CD14-positive monocyte (primary cell): ENCODE measurements at regions not wholly inside any gene's neighbourhood (a gene's known extent, or its start where the extent isn't known, plus 50 kb on each side); places are given as distances from the start of the nearest gene placed in this dataset.

Experiments
- DNase-seq, 3 donors: peaks; one replicate each; pipeline ENCODE4 v3.0.0-alpha.2; 2011 to 2022
- H2AFZ ChIP-seq: 2 replicates; pipeline ENCODE4 v1.6.0; 2012; ENCODE audit warnings: mild to moderate bottlenecking, low read depth, low read length, inconsistent platforms; ENCODE audit not compliant: insufficient read depth, poor library complexity, severe bottlenecking
- H3K27ac ChIP-seq, 2 donors: 1 replicate in 1 of 2; 2 replicates in 1 of 2; pipeline ENCODE4 v1.5.1; 2012 to 2013; ENCODE audit warnings: low read length in 2 of 2, control low read depth in 1 of 2, inconsistent platforms in 1 of 2, low read depth in 1 of 2, mild to moderate bottlenecking in 1 of 2
- H3K27me3 ChIP-seq, 2 donors: one replicate each; pipeline versions ENCODE4 v1.6.0 to v1.6.1; 2011 to 2013; ENCODE audit warnings: low read length in 2 of 2; ENCODE audit not compliant: control insufficient read depth in 2 of 2, insufficient read depth in 2 of 2
- H3K36me3 ChIP-seq, 2 donors: replicated peaks in 1 of 2; 1 replicate in 1 of 2; 2 replicates in 1 of 2; pipeline versions ENCODE4 v1.5.1 to v1.6.1; 2012 to 2013; ENCODE audit warnings: low read length in 2 of 2, control low read depth in 1 of 2, inconsistent platforms in 1 of 2, mild to moderate bottlenecking in 1 of 2; ENCODE audit not compliant: insufficient read depth in 2 of 2, control insufficient read depth in 1 of 2
- H3K4me1 ChIP-seq, 2 donors: 1 replicate in 1 of 2; 2 replicates in 1 of 2; pipeline versions ENCODE4 v1.5.1 to v1.6.1; 2012 to 2013; ENCODE audit warnings: low read length in 2 of 2, control low read depth in 1 of 2, inconsistent platforms in 1 of 2, mild to moderate bottlenecking in 1 of 2, moderate library complexity in 1 of 2; ENCODE audit not compliant: insufficient read depth in 2 of 2, control insufficient read depth in 1 of 2
- H3K4me2 ChIP-seq: replicated peaks from 2 replicates; pipeline ENCODE3; 2012; ENCODE audit warnings: low read length, moderate library complexity, mild to moderate bottlenecking; ENCODE audit not compliant: poor library complexity, severe bottlenecking; ENCODE audit errors: extremely low read depth
- H3K4me3 ChIP-seq, 3 experiments: fragments of 200-600 bp in 1 of 3; sonication (generic) in 1 of 3; replicated peaks in 1 of 3; 1 replicate in 2 of 3; 2 replicates in 1 of 3; pipeline ENCODE4 v1.5.1; 2011 to 2013; ENCODE audit warnings: low read length in 3 of 3, mild to moderate bottlenecking in 3 of 3, control low read depth in 2 of 3, low read depth in 2 of 3, inconsistent platforms in 1 of 3, moderate library complexity in 1 of 3
- H3K79me2 ChIP-seq: 2 replicates; pipeline ENCODE4 v1.6.0; 2012; ENCODE audit warnings: mild to moderate bottlenecking, control low read depth, inconsistent platforms, low read length, moderate library complexity; ENCODE audit not compliant: insufficient read depth
- H3K9ac ChIP-seq: 2 replicates; pipeline ENCODE4 v1.6.0; 2017; ENCODE audit warnings: low read length, mild to moderate bottlenecking; ENCODE audit not compliant: insufficient read depth, poor library complexity, severe bottlenecking
- H3K9me3 ChIP-seq, 2 donors: replicated peaks in 1 of 2; 1 replicate in 1 of 2; 2 replicates in 1 of 2; pipeline versions ENCODE4 v1.5.1 to v1.6.1; 2012 to 2013; ENCODE audit warnings: low read length in 2 of 2, control low read depth in 1 of 2; ENCODE audit not compliant: control insufficient read depth in 1 of 2, insufficient read depth in 1 of 2
- H4K20me1 ChIP-seq: 2 replicates; pipeline ENCODE4 v1.6.0; 2012; ENCODE audit warnings: mild to moderate bottlenecking, low read length, control low read depth, moderate library complexity; ENCODE audit not compliant: insufficient read depth
- H3K27ac Mint-ChIP-seq, 7 donors: one replicate each; pipeline ENCODE4 v1.8.0; 2020; ENCODE audit warnings: mild to moderate bottlenecking in 7 of 7, mixed read lengths in 7 of 7, moderate library complexity in 6 of 7, inconsistent platforms in 2 of 7
- H3K27me3 Mint-ChIP-seq, 3 donors: one replicate each; pipeline ENCODE4 v1.8.0; 2021 to 2022; ENCODE audit warnings: low read depth in 3 of 3, mild to moderate bottlenecking in 3 of 3, mixed read lengths in 3 of 3, moderate library complexity in 3 of 3, inconsistent platforms in 1 of 3
- H3K36me3 Mint-ChIP-seq, 2 donors: one replicate each; pipeline ENCODE4 v1.8.0; 2020; ENCODE audit warnings: mixed read lengths in 2 of 2, inconsistent platforms in 1 of 2, mild to moderate bottlenecking in 1 of 2
- H3K4me1 Mint-ChIP-seq: one replicate; pipeline ENCODE4 v1.8.0; 2020; ENCODE audit warnings: mild to moderate bottlenecking, mixed read lengths
- H3K4me3 Mint-ChIP-seq, 2 donors: one replicate each; pipeline ENCODE4 v1.8.0; 2020; ENCODE audit warnings: mild to moderate bottlenecking in 2 of 2, mixed read lengths in 2 of 2, moderate library complexity in 1 of 2
- H3K9me3 Mint-ChIP-seq, 7 donors: one replicate each; pipeline ENCODE4 v1.8.0; 2020 to 2022; ENCODE audit warnings: mixed read lengths in 7 of 7, mild to moderate bottlenecking in 6 of 7, moderate library complexity in 6 of 7, inconsistent platforms in 2 of 7
- WGBS: methylation state at CpG from one replicate; pipeline ENCODE4 v1.1.5; 2013; ENCODE audit warnings: missing lambda C conversion rate; ENCODE audit not compliant: insufficient coverage; 5-methylcytosine and 5-hydroxymethylcytosine counted together
- intact Hi-C, 2 donors: fragments of 100-400 bp; cut with micrococcal nuclease; formaldehyde crosslinking; loops; one replicate each; pipeline versions ENCODE4 v1.15.0 to v1.15.1; 2023
- TF ChIP-seq, protein P1 (sequence below): fragments of 200-600 bp; IDR thresholded peaks from one replicate; pipeline ENCODE4 v1.8.0; 2022; ENCODE audit warnings: antibody characterized with exemption, mild to moderate bottlenecking

DNA sequence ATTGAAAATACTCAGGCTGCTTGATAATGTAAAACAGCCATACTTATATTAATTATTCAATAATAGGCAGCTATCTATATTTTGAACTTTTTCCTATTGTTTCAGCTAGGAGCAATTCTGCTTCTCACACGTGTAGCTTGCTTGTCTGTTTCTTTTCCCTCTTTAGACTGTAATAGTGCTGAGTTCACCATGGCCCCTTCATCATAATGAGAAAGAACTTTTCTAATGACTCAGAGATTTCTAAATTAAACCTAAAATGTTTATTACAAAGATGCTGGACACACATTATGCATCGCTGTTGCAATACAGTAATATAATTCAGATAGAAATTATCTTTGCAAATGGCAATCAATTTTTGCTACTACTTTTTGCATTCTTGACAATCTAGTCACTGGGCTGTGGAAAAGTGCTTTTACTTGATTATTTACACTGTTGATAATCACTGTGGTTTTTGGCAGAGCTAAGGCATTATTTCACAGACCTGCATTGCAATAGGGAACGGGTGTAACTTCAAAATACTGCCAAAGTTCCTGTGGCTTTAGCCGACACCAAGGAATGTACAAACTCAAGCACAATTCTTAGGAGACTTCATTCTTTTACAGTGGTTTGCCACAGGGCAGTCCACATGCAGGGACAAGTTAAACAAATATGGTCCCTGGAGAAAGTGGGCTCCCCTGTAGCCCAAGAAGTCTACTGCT is 281.0 kb upstream of the TBL1XR1 start:
- Mint-ChIP-seq H3K27ac (no peak overlapping the region), H3K4me1 (peaks cover 16% of the 10 kb centered on the region), H3K9me3 (peaks cover 0 to 3% (median 0%) of the 10 kb centered on the region in 7 donors), H3K27me3 (peaks cover 0 to 4% (median 0%) of the 10 kb centered on the region in 3 donors), H3K36me3 (no peaks in the 10 kb centered on the region), H3K4me3 (no peak overlapping the region)
- intact Hi-C loops, result no loop called here
- Histone ChIP-seq H3K4me3 (no peak overlapping the region), H3K27me3 (no peaks in the 10 kb centered on the region), H4K20me1 (no peaks in the 10 kb centered on the region), H3K36me3 (no peaks in the 10 kb centered on the region), H2AFZ (no peak overlapping the region), H3K27ac (no peak overlapping the region), H3K4me1 (peaks cover 0 to 8% of the 10 kb centered on the region in 2 donors), H3K79me2 (no peaks in the 10 kb centered on the region), H3K9me3 (no peaks in the 10 kb centered on the region), H3K9ac (no peak overlapping the region), H3K4me2 (no peak overlapping the region)
- TF ChIP-seq, protein P1, sequence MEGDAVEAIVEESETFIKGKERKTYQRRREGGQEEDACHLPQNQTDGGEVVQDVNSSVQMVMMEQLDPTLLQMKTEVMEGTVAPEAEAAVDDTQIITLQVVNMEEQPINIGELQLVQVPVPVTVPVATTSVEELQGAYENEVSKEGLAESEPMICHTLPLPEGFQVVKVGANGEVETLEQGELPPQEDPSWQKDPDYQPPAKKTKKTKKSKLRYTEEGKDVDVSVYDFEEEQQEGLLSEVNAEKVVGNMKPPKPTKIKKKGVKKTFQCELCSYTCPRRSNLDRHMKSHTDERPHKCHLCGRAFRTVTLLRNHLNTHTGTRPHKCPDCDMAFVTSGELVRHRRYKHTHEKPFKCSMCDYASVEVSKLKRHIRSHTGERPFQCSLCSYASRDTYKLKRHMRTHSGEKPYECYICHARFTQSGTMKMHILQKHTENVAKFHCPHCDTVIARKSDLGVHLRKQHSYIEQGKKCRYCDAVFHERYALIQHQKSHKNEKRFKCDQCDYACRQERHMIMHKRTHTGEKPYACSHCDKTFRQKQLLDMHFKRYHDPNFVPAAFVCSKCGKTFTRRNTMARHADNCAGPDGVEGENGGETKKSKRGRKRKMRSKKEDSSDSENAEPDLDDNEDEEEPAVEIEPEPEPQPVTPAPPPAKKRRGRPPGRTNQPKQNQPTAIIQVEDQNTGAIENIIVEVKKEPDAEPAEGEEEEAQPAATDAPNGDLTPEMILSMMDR, result no peak
- DNase-seq, result no peak
- WGBS, result 29% methylated on average over 2 of the region's 4 CpGs

DNA sequence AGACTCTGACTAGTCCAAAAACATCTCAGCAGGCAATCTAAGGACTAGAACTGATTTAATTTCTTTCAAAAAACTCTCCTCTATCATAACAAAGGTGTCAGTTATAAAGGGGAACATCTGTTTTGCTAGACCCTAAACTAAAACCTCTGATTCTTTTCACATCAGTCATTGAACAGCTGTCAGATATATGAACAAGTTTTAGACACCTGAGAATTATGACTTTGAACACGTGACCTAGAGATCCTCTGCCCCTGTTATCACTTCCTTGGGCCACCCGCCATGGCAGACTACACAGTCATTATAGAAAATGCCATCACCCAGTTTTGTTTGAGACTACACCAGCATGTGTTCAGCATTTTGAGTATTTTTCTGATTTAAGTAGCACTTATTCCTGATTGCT is 282.3 kb upstream of the TBL1XR1 start:
- Histone ChIP-seq H3K27ac (no peak overlapping the region), H3K9me3 (no peaks in the 10 kb centered on the region), H3K4me1 (peaks cover 0 to 8% of the 10 kb centered on the region in 2 donors), H3K9ac (no peak overlapping the region), H3K27me3 (no peaks in the 10 kb centered on the region), H3K79me2 (no peaks in the 10 kb centered on the region), H2AFZ (no peak overlapping the region), H4K20me1 (no peaks in the 10 kb centered on the region), H3K4me3 (no peak overlapping the region), H3K36me3 (no peaks in the 10 kb centered on the region), H3K4me2 (no peak overlapping the region)
- no peaks in the 10 kb centered on the region for H3K36me3 Mint-ChIP-seq
- no peak overlapping the region for H3K27ac Mint-ChIP-seq
- H3K4me3 Mint-ChIP-seq, result no peak overlapping the region
- peaks cover 0 to 4% (median 0%) of the 10 kb centered on the region in 3 donors for H3K27me3 Mint-ChIP-seq
- intact Hi-C loops, result no loop called here
- H3K4me1 Mint-ChIP-seq, result peaks cover 16% of the 10 kb centered on the region
- TF ChIP-seq, protein P1, result no peak
- peaks cover 0 to 3% (median 0%) of the 10 kb centered on the region in 7 donors for H3K9me3 Mint-ChIP-seq
- WGBS, result 80% methylated on average over 1 of the region's 2 CpGs
- no peak for DNase-seq
